NOMO-1 treated with dmso at 0.1 percent for 144 hours (cell line): ENCODE measurements at regions not wholly inside any gene's neighbourhood (a gene's known extent, or its start where the extent isn't known, plus 50 kb on each side); places are given as distances from the start of the nearest gene placed in this dataset.

Experiments
- DNase-seq: peaks from one replicate; lab custom pipeline; 2025; ENCODE audit not compliant: unreplicated experiment; lab: John Stamatoyannopoulos, UW

DNA sequence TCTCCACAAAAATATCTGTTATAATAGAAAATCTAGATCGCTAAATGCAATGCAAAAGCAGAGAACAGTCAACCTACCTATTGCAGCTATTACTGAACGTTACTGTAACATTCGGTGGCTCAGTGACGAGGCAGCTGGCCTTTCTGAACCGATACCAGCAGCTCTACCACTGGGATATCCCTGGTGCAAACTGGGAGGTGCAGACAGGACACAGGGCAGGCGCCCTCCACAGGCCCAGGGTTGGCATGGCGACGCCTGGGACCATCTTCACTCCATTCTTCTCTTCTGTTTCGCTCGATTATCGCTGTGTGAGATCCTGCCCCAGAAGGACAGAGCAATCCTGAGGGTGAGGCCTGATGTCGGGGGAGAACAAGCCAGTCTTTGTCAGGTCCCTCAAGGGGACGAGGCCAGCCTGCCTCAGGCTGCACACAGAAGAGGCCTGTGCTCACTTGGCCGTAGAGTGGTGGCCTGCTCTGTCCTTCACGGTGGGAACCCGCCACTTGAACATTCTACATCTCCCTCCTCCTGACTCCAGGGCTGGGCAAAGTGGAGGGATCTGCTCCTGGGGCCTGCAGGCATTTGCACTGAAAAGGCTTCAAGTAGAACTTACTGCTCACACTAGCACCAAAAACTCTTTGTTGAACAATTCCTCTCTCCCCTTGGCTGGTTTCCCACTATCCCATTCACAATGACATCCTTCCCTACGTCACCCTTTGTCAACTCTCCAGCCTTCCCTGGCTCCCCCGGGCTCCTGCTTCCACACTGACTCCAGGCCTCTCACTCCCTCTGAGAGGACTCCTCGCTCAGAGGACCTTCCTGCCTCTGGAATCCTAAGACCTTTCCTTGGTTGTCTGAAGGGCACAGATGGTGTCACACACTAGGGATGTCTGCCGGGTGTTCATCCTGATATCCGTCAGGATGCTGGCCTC, 49.7 kb downstream of the CYRIA start:
- DNase-seq, result no peak

DNA sequence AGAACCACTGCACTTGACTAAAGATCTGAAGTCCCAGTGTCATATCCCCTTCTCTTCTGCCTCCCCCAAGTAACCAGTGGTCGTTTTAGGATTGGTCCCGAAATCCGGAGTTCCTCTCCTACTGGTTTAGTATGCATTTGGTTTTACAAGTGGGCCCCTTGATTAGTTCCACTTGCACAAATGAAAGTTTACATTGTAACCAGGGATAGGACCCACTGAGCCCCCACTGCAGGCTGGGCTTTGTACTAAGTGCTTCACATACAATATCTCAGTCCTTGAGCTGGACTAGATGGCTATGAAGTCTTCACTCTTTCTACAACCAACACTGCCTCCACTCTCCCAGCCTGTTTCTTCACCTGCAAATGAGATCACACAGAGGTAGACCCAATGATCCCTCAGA, 50.4 kb downstream of the CYRIA start:
- no peak for DNase-seq

DNA sequence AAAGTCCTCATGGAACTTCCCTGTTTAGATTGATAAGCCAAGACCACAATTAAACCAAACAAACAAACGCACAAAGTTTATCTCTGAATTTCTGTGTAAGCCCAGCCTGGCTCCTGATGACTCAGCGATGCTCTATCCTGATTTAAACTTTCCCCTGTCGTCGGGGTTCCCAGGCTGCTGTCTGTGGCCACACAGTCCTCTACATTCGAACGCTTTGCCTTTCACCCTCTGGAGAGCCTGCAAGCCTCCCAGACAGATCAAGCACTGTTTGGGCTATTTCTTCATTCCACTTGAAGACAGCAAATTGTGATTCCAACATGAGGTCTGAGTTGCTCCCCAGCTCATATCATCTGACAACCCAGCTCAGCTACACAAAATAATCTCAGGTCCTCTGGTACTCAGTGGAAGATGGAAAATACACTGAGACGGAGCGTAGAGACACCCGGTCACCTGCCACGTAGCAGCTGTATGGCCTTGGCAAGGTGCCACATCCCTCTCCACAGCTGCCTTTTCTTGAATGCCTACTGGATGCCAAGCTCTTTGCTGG, 51.2 kb downstream of the CYRIA start:
- DNase-seq, result no peak

DNA sequence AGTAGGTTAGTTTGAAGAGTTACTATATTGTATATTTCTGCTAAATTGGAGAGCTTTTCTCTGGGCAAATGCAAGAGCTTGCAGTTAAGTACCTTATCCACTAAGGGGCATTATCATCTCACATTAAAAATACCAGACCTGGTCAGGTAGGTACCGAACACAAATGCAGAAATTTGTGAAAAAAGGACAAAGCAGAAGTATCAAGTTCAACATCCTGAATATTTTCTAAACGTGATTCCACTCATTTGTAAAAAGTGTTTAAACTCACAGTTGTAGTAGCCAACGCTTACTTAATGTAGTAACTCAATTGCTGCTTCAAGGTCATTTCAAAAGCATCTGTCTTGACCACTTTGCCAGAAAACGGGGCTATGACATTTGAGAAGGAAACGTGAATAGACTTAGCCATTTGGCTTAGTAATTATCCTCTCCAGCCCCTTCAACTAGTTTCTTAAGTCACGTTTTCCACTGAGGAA, 52.1 kb downstream of the CYRIA start:
- peak; percentile 15 for DNase-seq

DNA sequence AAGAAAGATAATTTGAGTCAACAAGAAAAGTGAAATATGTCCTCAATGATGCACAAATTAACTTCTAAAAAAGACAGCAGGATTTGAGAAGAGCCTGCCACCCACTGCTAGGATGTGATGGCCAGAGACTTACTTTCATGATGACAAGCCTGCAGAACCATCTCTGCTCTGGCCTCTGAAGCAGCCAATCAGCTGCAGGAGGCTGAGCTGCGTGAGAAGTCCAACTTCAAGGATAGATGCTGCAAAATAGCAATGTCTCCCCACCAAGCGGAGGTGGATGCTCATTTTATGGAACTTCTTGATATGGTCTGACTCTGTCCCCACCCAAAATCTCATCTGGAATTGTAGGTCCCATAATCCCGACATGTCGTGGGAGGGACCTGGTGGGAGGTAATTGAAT, 53.1 kb downstream of the CYRIA start:
- DNase-seq, result no peak

DNA sequence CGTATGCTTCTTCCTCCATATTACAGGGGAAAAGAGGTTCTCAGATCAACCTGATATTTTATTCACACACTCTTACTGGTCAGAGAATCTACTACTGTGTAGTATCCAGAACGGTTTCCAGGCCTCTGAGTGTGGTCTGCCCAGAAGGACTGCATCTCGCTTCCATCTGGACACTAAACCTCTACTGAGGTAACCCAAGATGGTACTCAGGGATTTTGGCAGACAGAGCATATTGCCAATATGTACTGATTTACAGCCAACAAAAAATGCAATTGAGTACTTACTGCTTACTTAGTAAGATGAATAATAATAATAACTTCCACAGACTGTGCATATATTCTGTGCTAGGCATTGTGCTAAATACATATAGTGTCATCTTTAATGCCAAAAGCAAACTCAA, 55.8 kb downstream of the CYRIA start:
- no peak for DNase-seq

DNA sequence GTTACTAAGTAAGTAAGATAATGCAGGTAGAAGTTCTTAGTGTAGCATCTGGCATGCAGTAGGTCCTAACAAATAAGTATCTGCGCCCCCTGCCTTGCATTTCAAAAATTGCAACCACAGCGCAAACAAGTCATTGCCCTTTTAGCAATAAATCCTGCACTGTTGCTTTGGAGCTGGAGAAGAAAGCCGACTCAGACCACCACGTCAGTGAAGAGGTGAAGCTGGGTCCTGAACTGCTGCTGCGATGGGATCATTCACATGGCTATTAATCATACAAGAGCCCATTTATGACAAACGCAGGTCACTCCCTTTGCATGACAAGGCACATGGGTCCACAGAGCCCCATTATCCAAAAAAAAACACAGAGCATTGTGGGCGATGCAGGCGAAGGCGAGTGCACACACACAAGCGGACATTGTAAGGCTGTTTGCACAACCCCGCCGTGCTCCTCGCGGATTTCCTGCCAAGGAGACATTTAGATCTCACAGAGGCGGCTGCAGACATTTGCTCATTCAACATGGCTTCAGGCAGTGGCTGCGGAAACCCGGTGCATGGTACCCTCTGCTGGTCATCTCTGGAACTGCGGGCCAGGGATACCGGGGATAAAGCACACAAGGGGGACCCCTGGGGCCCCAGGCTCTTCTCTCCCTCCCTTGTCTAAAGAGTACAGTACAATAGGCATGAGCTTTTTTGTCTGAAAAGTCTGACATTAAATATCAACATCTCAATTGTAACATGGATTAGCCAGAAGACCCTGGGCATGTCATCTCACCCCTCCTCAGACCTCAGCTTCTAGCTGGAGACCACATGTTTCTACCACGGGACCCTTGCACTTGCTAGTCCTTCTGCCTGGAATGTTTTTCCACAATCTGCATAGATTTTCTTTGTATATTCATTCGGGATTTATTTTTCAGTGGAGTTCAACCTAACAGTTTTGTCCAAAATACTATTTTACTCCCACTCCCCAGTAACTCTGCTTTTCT, 56.7 kb downstream of the CYRIA start:
- DNase-seq, result peak; percentile 77

DNA sequence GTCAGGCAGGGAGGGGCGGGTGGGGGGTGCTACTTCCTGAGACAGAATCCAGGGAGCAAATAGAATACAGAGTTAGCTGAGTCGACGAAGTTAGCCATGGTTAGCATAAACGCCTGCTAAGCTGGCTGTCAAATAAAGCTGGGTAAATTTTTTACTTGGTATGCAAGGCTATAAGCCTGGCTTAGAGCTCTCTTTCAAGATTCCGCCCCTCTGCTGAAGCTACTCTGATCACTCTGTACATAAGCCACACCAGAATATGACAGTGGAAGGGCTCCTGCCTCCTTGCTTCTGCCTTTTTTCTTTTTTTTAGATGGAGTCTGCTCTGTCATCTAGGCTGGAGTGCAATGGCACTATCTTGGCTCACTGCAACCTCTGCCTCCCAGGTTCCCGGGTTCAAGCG, 58.3 kb downstream of the CYRIA start:
- no peak for DNase-seq

DNA sequence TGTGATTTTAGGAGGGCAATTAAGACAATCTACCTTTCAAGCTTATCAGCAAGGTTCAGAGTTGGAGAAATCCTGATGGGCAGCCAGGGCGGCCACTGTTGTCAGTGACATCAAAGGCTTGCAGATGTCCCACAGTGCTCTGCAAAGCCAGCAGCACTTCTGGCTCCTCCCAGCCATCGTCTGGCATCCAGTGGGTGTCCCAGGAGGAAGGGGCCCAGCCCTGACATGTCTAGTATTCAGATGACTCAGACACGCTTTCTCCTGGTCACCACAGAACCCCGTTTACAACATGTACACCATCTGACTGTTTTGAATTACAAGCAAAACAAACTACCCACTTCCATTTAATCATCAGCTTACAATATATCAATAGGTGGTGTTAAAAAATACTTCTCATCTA, 61.4 kb downstream of the CYRIA start:
- DNase-seq, result no peak

DNA sequence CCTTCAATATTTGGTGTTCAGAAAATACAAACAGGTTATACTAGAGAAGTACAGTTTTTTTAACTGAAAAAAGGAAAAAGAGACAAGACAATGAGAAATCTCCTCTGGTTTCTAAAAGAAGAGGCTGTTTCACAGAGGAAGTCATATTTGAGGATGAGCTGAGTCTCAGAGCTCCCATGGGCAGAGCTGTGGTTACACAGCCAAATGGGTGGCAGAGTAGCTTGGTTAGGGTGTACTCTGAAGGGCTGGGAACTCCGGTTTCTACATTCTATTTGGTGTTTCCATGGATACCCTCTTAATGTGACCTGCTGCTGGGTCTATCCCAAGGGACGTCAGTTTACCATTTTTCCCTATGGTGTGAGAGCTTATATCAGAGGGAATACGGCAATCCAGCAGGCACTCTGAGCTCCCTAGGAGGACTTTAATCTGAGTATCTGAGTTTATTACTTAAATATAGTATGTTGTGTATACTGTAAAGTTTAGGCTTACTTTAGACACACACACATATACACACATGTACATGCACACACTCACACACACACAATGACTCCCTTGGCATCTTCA, 74.2 kb downstream of the CYRIA start:
- DNase-seq, result no peak

DNA sequence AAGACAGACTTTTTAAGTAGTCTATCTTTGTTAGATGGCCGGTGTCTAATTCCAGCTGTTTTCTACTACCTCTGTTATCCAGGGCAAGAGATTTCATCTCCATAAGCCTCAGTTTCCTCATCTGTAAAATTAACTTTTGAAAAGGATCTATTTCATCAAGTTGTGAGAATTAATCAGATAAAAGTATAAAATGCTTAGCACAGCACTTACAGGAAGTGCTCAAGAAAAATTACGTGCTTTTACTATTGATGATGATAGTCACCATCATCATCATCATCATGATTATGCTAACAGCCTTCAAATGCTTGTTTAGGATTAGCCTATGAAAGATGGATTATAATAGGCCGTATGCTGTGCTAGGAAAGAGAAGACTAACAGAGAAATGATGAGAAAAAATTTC, 76.2 kb downstream of the CYRIA start:
- no peak for DNase-seq

DNA sequence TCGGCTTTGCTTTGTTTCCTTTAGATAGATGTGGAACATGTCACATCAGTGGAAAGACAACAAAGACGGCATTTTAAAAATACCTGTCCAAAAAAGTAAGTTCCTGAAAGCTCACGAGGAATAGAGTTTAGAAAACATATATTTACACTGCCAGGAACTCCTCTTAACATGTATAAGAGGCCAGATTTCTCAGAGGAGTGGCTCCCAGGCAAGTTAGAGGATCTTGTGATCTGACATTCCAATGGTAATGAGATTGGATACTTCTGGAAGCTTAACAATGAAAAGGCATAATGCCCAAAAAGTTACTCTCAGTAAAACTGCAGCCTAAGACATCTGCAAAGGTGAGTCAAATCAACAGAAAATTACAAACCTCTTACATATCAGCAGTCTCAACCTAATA, 77.1 kb downstream of the CYRIA start:
- no peak for DNase-seq

DNA sequence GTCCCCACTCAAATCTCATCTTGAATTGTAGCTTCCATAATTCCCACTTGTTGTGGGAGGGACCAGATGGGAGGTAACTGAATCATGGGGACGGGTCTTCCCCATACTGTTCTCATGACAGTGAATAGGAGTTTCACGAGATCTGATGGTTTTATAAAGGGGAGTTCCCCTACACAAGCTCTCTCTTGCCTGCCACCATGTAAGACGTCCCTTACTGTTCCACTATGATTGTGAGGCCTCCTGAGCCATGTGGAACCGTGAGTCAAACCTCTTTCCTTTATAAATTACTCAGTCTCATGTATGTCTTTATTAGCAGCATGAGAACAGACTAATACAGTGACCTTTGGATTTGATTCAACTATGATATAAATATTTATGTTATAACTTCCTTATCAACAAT, 78.0 kb downstream of the CYRIA start:
- no peak for DNase-seq

DNA sequence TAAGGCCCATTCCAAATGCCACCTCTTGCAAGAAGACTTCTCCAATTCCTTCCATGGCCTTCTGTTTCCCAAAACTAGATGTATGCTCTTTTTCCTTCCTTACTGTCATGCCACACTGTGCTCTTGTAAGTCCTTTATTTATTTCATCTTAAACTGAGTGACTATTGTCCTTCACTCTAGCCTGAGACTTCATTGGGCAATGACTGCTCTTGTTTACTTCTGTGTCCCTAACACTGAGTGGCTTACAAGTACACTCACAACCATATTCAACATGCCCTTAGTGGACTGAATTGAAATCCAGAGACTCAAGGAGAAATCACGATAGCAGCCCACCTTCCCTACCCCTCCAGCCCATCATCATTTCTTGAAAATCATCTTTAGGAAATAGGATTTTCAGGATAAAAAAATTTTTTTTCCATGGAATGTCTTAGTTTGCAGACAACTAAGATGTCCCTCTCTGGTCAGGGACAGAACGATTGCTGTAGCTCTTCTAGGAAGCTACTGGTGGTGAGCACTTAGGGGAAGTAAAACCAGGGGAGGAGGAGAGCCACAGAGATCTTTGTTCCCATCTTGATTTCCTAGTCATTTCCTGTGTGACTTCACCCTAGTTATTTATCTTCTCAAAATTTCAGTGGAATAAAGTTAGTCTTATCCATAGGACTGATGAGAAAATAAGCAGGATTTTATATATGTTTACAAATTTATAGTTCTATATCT, 80.7 kb downstream of the CYRIA start:
- no peak for DNase-seq

DNA sequence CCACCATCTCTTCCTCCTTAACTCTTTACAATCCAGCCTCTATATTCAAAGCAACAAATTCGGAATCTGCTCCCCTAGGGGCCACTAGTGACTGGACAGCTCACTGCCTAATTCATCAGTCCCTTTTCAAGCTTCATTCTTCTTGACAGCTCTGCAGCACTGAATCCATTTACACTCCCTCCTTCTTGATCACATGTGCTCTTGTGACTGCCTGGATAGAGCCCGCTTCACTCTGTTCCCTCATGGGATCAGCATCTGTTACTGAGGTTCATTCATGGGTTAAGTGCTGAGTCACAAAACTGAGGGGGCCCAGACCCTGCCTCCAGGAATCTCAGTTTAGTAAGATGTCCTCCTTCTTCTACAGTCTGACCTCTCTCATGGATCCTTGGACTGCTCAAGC, 81.5 kb downstream of the CYRIA start:
- no peak for DNase-seq

DNA sequence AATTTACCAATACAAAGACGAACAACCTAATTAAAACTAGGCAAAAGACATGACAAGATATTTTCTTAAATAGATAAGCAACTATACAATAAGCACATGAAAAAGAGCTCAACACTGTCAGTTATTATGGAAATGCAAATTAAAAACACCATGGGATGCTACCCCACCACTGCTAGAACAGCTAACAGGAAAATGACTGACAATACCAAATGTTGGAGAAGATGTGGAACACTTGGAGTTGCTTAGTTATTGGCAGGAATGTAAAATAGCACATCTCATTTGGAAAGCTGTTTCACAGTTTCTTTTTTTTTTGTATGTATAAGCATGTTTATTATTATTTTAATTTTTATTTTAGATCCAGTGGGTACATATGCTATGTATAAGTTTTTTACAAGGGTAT, 84.4 kb downstream of the CYRIA start:
- no peak for DNase-seq

DNA sequence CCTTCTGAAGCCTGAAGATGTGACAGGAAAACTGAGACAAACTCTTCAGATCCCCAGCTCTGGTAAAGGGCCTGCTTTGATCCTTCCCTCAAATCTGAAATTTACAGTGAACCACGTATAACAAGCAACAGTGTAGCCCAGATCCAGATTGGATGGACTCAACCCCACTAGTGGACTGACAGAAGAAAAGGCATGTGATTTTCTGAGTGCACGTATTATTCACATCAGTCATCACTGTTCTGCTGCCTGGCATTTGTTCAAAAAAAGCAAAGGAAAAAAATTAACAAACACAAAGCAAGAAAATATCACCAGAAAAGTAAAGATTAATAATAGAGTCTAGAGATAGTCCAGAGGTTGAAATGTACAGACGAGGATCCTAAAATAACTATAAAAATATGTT, 87.6 kb downstream of the CYRIA start:
- no peak for DNase-seq

DNA sequence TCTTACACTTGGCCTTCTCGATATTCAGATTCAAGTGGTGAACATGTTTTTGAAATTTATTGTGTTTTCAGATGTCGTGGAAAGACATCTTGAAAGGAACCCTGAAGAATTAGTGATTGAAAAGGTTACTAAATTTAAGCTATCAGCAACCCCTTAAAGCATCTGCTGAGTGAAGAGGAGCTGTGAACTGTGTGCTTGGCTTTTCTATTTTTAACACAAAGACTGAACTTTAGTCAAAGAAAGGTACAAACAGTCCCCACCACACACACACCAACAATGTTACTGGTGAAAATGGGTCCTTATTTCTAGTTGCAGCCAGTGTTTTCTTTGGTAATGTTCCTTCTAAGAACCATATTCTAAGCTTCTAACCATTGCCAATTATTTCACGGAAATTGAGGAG, 95.1 kb downstream of the CYRIA start:
- no peak for DNase-seq

DNA sequence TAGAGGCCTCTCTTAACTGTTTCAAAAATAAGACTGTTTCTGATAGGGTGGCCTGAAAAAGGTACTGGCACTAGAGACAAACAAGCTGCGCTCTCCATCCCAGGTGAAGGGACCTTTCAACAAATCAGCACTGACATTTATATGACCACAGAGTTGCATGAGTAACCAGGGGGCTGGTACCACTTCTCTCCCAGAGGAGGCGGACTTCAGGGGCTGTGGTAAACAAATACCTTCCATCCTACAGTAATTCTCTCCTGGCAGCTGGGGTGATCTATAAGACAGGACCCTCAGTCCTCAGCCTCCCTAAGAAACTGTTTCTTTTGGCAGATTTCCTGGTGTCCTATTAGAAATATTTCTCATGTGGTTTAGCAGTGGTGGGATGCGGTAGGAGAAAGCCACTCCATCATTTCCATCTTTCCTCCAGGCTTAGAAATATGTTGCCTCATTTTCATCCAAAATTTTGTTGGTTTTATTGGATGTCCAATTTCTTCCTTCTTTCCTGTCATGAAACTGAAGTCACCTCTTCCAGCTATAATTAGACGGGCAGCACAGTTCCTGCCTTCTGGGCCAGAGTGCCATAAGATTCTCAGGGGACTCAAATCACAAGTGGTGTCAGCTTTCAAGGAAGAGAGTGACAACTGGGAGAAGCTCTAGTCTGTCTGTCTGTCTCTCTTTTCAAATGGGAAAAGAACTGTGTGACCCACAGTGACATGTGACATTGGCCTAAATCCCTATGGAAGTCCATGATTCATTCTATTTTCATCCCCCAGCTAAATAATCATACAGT, 96.4 kb downstream of the CYRIA start:
- DNase-seq, result no peak

DNA sequence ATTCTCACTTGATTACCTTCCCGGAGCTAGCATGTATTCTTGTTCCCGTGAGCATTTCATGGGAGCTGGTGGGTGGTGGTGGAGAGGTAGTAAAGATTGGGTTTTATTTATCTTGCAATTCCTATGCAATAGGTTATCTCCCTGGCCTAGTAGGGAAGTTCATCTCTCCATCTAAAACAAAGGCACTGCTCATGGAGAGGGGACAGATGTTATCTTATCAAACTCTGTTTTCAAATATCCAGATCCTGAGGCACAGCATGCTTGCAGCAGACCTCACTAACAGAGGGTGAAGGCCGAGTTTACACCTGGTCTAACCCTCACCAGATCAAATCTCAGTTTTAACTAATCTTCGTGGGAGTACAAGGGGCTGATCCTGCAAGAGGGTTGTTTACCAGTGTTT, 98.9 kb downstream of the CYRIA start:
- no peak for DNase-seq
